ENCODE measurements at regions not wholly inside any gene's neighbourhood (a gene's known extent, or its start where the extent isn't known, plus 50 kb on each side); places are given as distances from the start of the nearest gene placed in this dataset.

GRCh38 chr4:11098461-11098860 lies 330.2 kb downstream of the HS3ST1 start:
- in situ Hi-C loops (cut with MboI; ENCODE audit: low sequenced_read_pairs, unreplicated experiment), result no loop called here
- TF ChIP-seq CTCF (IDR thresholded peaks at IDR 0.05; ENCODE audit: borderline replicate concordance, control extremely low read depth, extremely low read depth, insufficient read depth, missing control alignments), result no peak
- DNase-seq (ENCODE audit: low spot score), result no peak

GRCh38 chr4:11097725-11098124 lies 331.0 kb downstream of the HS3ST1 start:
- in situ Hi-C loops (cut with MboI; ENCODE audit: low sequenced_read_pairs, unreplicated experiment), result no loop called here
- DNase-seq (ENCODE audit: low spot score), result no peak

GRCh38 chr4:11081006-11081405 lies 347.7 kb downstream of the HS3ST1 start:
- in situ Hi-C loops (cut with MboI; ENCODE audit: low sequenced_read_pairs, unreplicated experiment), result no loop called here
- DNase-seq (ENCODE audit: low spot score), result no peak
- no peak for TF ChIP-seq CTCF (IDR thresholded peaks at IDR 0.05; ENCODE audit: borderline replicate concordance, control extremely low read depth, extremely low read depth, insufficient read depth, missing control alignments)

More at GRCh38 chr4:11097725-11098124, 331.0 kb downstream of the HS3ST1 start:
- TF ChIP-seq CTCF (IDR thresholded peaks at IDR 0.05; ENCODE audit: borderline replicate concordance, control extremely low read depth, extremely low read depth, insufficient read depth, missing control alignments), result no peak

GRCh38 chr4:11079171-11079570 lies 349.5 kb downstream of the HS3ST1 start:
- TF ChIP-seq CTCF (IDR thresholded peaks at IDR 0.05; ENCODE audit: borderline replicate concordance, control extremely low read depth, extremely low read depth, insufficient read depth, missing control alignments), result no peak
- in situ Hi-C loops (cut with MboI; ENCODE audit: low sequenced_read_pairs, unreplicated experiment), result no loop called here
- no peak for DNase-seq (ENCODE audit: low spot score)

- no peak for DNase-seq (ENCODE audit: low spot score)
- no peak for TF ChIP-seq CTCF (IDR thresholded peaks at IDR 0.05; ENCODE audit: borderline replicate concordance, control extremely low read depth, extremely low read depth, insufficient read depth, missing control alignments)
- in situ Hi-C loops (cut with MboI; ENCODE audit: low sequenced_read_pairs, unreplicated experiment), result no loop called here
Observed at GRCh38 chr4:11074581-11075241, 354.0 kb downstream of the HS3ST1 start.

GRCh38 chr4:11073621-11074051 lies 355.1 kb downstream of the HS3ST1 start:
- TF ChIP-seq CTCF (IDR thresholded peaks at IDR 0.05; ENCODE audit: borderline replicate concordance, control extremely low read depth, extremely low read depth, insufficient read depth, missing control alignments), result no peak
- in situ Hi-C loops (cut with MboI; ENCODE audit: low sequenced_read_pairs, unreplicated experiment), result no loop called here
- no peak for DNase-seq (ENCODE audit: low spot score)
